ENCODE measurements at regions not wholly inside any gene's neighbourhood (a gene's known extent, or its start where the extent isn't known, plus 50 kb on each side); places are given as distances from the start of the nearest gene placed in this dataset.

GRCh38 chr1:8104278-8105236 lies 78.4 kb upstream of the ERRFI1 start:
- H3K4me3 ChIP-seq (ENCODE audit: low read length), result no peak overlapping the region
- H3K9me2 ChIP-seq (ENCODE audit: insufficient read depth, low read length), result no peaks in the 10 kb centered on the region
- no peaks in the 10 kb centered on the region for H3K27me3 ChIP-seq (ENCODE audit: insufficient read depth, low read depth, low read length)
- TF ChIP-seq RAD21 (conservative IDR thresholded peaks at IDR 0.05) (no peak), MXI1 (conservative IDR thresholded peaks at IDR 0.05; ENCODE audit: poor library complexity, severe bottlenecking) (no peak), EZH2 (IDR thresholded peaks at IDR 0.05; ENCODE audit: borderline replicate concordance, insufficient read depth, low read length, poor library complexity, severe bottlenecking) (no peak), POLR2AphosphoS5 (IDR thresholded peaks at IDR 0.05) (no peak)
- no peaks in the 10 kb centered on the region for H3K36me3 ChIP-seq (ENCODE audit: insufficient read depth, low read length)
- H3K79me2 ChIP-seq (replicated peaks; ENCODE audit: insufficient read depth, low read length), result no peaks in the 10 kb centered on the region
- no peaks in the 10 kb centered on the region for H4K20me1 ChIP-seq (ENCODE audit: insufficient read depth)
- no peak overlapping the region for H3K9ac ChIP-seq (ENCODE audit: low read length)
- H2AFZ ChIP-seq (ENCODE audit: low read depth, low read length), result no peak overlapping the region
- H3K9me3 ChIP-seq (ENCODE audit: low read length), result peaks cover 3% of the 10 kb centered on the region
- H3F3A ChIP-seq (ENCODE audit: insufficient read depth, low read length, poor library complexity, severe bottlenecking), result no peaks in the 10 kb centered on the region
- no peak overlapping the region for H3K27ac ChIP-seq (ENCODE audit: low read length)
- H3K4me2 ChIP-seq (ENCODE audit: low read length), result no peak overlapping the region

- no peak overlapping the region for H3K4me2 ChIP-seq (ENCODE audit: low read length)
These were observed 71.8 kb upstream of the ERRFI1 start for GRCh38 chr1:8097908-8098307.

More at GRCh38 chr1:8097908-8098307, 71.8 kb upstream of the ERRFI1 start:
- no peak overlapping the region for H3K9ac ChIP-seq (ENCODE audit: low read length)
- no peak overlapping the region for H2AFZ ChIP-seq (ENCODE audit: low read depth, low read length)
- no peak overlapping the region for H3K27ac ChIP-seq (ENCODE audit: low read length)
- TF ChIP-seq RAD21 (conservative IDR thresholded peaks at IDR 0.05) (no peak), MXI1 (conservative IDR thresholded peaks at IDR 0.05; ENCODE audit: poor library complexity, severe bottlenecking) (no peak), POLR2AphosphoS5 (IDR thresholded peaks at IDR 0.05) (no peak), CTCF (IDR thresholded peaks at IDR 0.05; ENCODE audit: poor library complexity, severe bottlenecking) (no peak), EP300 (conservative IDR thresholded peaks at IDR 0.05; ENCODE audit: poor library complexity, severe bottlenecking) (no peak), TAF1 (IDR thresholded peaks at IDR 0.05; ENCODE audit: low read depth) (no peak), SMC3 (conservative IDR thresholded peaks at IDR 0.05; ENCODE audit: poor library complexity) (no peak), REST (IDR thresholded peaks at IDR 0.05; ENCODE audit: borderline replicate concordance) (no peak), EZH2 (IDR thresholded peaks at IDR 0.05; ENCODE audit: borderline replicate concordance, insufficient read depth, low read length, poor library complexity, severe bottlenecking) (no peak)
- no peaks in the 10 kb centered on the region for H3K27me3 ChIP-seq (ENCODE audit: insufficient read depth, low read depth, low read length)
- no peaks in the 10 kb centered on the region for H4K20me1 ChIP-seq (ENCODE audit: insufficient read depth)
- no peaks in the 10 kb centered on the region for H3K9me3 ChIP-seq (ENCODE audit: low read length)
- no peaks in the 10 kb centered on the region for H3K79me2 ChIP-seq (replicated peaks; ENCODE audit: insufficient read depth, low read length)
- no peaks in the 10 kb centered on the region for H3F3A ChIP-seq (ENCODE audit: insufficient read depth, low read length, poor library complexity, severe bottlenecking)
- H3K4me3 ChIP-seq (ENCODE audit: low read length), result no peak overlapping the region
- no peaks in the 10 kb centered on the region for H3K36me3 ChIP-seq (ENCODE audit: insufficient read depth, low read length)
- H3K9me2 ChIP-seq (ENCODE audit: insufficient read depth, low read length), result no peaks in the 10 kb centered on the region
